ENCODE measurements at regions not wholly inside any gene's neighbourhood (a gene's known extent, or its start where the extent isn't known, plus 50 kb on each side); places are given as distances from the start of the nearest gene placed in this dataset.

- TF ChIP-seq PATZ1 (CRISPR knock-in tag; IDR thresholded peaks at IDR 0.05; ENCODE audit: borderline replicate concordance) (no peak), OSR1 (CRISPR knock-in tag; IDR thresholded peaks at IDR 0.05) (no peak), SNAI2 (CRISPR knock-in tag; IDR thresholded peaks at IDR 0.05) (no peak), CSDC2 (CRISPR knock-in tag; IDR thresholded peaks at IDR 0.05) (no peak), RARB (CRISPR knock-in tag; IDR thresholded peaks at IDR 0.05) (no peak), ARNTL (CRISPR knock-in tag; IDR thresholded peaks at IDR 0.05; ENCODE audit: borderline replicate concordance, low read depth) (no peak), ZNF70 (CRISPR knock-in tag; IDR thresholded peaks at IDR 0.05) (no peak), ZC3H10 (CRISPR knock-in tag; IDR thresholded peaks at IDR 0.05) (no peak), ISL1 (CRISPR knock-in tag; IDR thresholded peaks at IDR 0.05) (no peak), POU6F1 (CRISPR knock-in tag; IDR thresholded peaks at IDR 0.05; ENCODE audit: borderline replicate concordance, low read depth) (no peak), CREB5 (CRISPR knock-in tag; IDR thresholded peaks at IDR 0.05; ENCODE audit: low read depth) (no peak), ZNF8 (CRISPR knock-in tag; IDR thresholded peaks at IDR 0.05) (no peak), ZNF565 (CRISPR knock-in tag; conservative IDR thresholded peaks at IDR 0.05; ENCODE audit: low read depth) (no peak), ESRRG (CRISPR knock-in tag; IDR thresholded peaks at IDR 0.05) (no peak)
These were observed 224.2 kb downstream of the RBM43 start for GRCh38 chr2:151037434-151037833.
